CD4-positive, alpha-beta T cell treated with Interleukin-10 for 1 hour (primary cell): ENCODE measurements at regions not wholly inside any gene's neighbourhood (a gene's known extent, or its start where the extent isn't known, plus 50 kb on each side); places are given as distances from the start of the nearest gene placed in this dataset.

Experiments
- DNase-seq: peaks from one replicate; pipeline ENCODE4 v3.0.0-alpha.2; 2020

- DNase-seq: no peak
These were observed 163.8 kb upstream of the LMNTD1 start for GRCh38 chr12:25716842-25717241.

GRCh38 chr12:25717552-25717951 lies 164.5 kb upstream of the LMNTD1 start:
- DNase-seq: no peak

- DNase-seq: no peak
These were observed 165.1 kb upstream of the LMNTD1 start for GRCh38 chr12:25718081-25718731.

- no peak for DNase-seq
These were observed 166.4 kb upstream of the LMNTD1 start for GRCh38 chr12:25719505-25719904.

GRCh38 chr12:25723336-25723735 lies 170.3 kb upstream of the LMNTD1 start:
- DNase-seq: no peak

- DNase-seq: no peak
These were observed 170.9 kb upstream of the LMNTD1 start for GRCh38 chr12:25723921-25724491.

- no peak for DNase-seq
These were observed 172.4 kb upstream of the LMNTD1 start for GRCh38 chr12:25725470-25725869.

- DNase-seq: no peak
These were observed 172.8 kb upstream of the LMNTD1 start for GRCh38 chr12:25725931-25726330.

GRCh38 chr12:25728056-25728595 lies 175.0 kb upstream of the LMNTD1 start:
- DNase-seq: no peak

GRCh38 chr12:25730489-25731349 lies 177.6 kb upstream of the LMNTD1 start:
- DNase-seq: no peak

- no peak for DNase-seq
These were observed 180.5 kb upstream of the LMNTD1 start for GRCh38 chr12:25733541-25733940.

- no peak for DNase-seq
These were observed 181.6 kb upstream of the LMNTD1 start for GRCh38 chr12:25734529-25735180.

GRCh38 chr12:25740617-25741016 lies 187.5 kb upstream of the LMNTD1 start:
- DNase-seq: no peak

GRCh38 chr12:25741917-25742316 lies 188.8 kb upstream of the LMNTD1 start:
- DNase-seq: no peak

- DNase-seq: no peak
These were observed 190.7 kb upstream of the LMNTD1 start for GRCh38 chr12:25743679-25744215.

GRCh38 chr12:25744313-25744712 lies 191.2 kb upstream of the LMNTD1 start:
- DNase-seq: no peak

GRCh38 chr12:25745281-25745680 lies 192.2 kb upstream of the LMNTD1 start:
- DNase-seq: no peak

GRCh38 chr12:25746131-25746530 lies 193.0 kb upstream of the LMNTD1 start:
- DNase-seq: no peak

GRCh38 chr12:25752710-25753309 lies 199.7 kb upstream of the LMNTD1 start:
- DNase-seq: no peak

- no peak for DNase-seq
These were observed 202.3 kb upstream of the LMNTD1 start for GRCh38 chr12:25755136-25755970.

GRCh38 chr12:25755971-25756260 lies 202.6 kb upstream of the RASSF8 start:
- no peak for DNase-seq
